Hepatocyte (in vitro differentiated cells): ENCODE measurements at regions not wholly inside any gene's neighbourhood (a gene's known extent, or its start where the extent isn't known, plus 50 kb on each side); places are given as distances from the start of the nearest gene placed in this dataset.

Experiments
- DNase-seq: peaks from one replicate; pipeline ENCODE4 v3.0.0-alpha.2; 2016; ENCODE audit warnings: low spot score
- H2AFZ ChIP-seq: fragments of 200-600 bp; sonication (generic); 2 replicates; pipeline ENCODE4 v1.6.0; 2016; ENCODE audit warnings: antibody characterized with exemption, mild to moderate bottlenecking
- H3K27ac ChIP-seq: fragments of 200-600 bp; sonication (generic); 2 replicates; pipeline ENCODE4 v1.5.1; 2016; ENCODE audit warnings: mild to moderate bottlenecking
- H3K27me3 ChIP-seq: fragments of 200-600 bp; sonication (generic); 2 replicates; pipeline ENCODE4 v1.6.1; 2016
- H3K36me3 ChIP-seq: fragments of 200-600 bp; sonication (generic); replicated peaks from 2 replicates; pipeline ENCODE4 v1.5.1; 2016; ENCODE audit warnings: low read depth; ENCODE audit not compliant: insufficient read depth
- H3K4me1 ChIP-seq: fragments of 200-600 bp; sonication (generic); 2 replicates; pipeline ENCODE4 v1.5.1; 2016; ENCODE audit warnings: mild to moderate bottlenecking, moderate library complexity; ENCODE audit not compliant: insufficient read depth
- H3K4me2 ChIP-seq: fragments of 200-600 bp; sonication (generic); 2 replicates; pipeline ENCODE4 v1.6.0; 2016
- H3K4me3 ChIP-seq: fragments of 200-600 bp; sonication (generic); 2 replicates; pipeline ENCODE4 v1.5.1; 2016; ENCODE audit warnings: mild to moderate bottlenecking
- H3K79me2 ChIP-seq: fragments of 200-600 bp; sonication (generic); 2 replicates; pipeline ENCODE4 v1.6.0; 2017; ENCODE audit warnings: mild to moderate bottlenecking
- H3K9me2 ChIP-seq: fragments of 200-600 bp; sonication (generic); replicated peaks from 2 replicates; pipeline ENCODE4 v1.6.0; 2017; ENCODE audit warnings: mild to moderate bottlenecking; ENCODE audit not compliant: insufficient read depth
- H3K9me3 ChIP-seq: fragments of 200-600 bp; sonication (generic); 2 replicates; pipeline ENCODE4 v1.5.1; 2016; ENCODE audit warnings: low read depth, mild to moderate bottlenecking
- H4K20me1 ChIP-seq: fragments of 200-600 bp; sonication (generic); 2 replicates; pipeline ENCODE4 v1.6.0; 2016; ENCODE audit warnings: mild to moderate bottlenecking; ENCODE audit not compliant: insufficient read depth, poor library complexity, severe bottlenecking
- EZH2 ChIP-seq: fragments of 200-600 bp; sonication (generic); IDR thresholded peaks from 2 replicates; pipeline ENCODE4 v1.6.1; 2016; ENCODE audit warnings: antibody characterized with exemption, mild to moderate bottlenecking, borderline replicate concordance
- EZH2phosphoT487 ChIP-seq: fragments of 200-600 bp; sonication (generic); IDR thresholded peaks from one replicate; pipeline ENCODE4 v1.6.1; 2018; ENCODE audit warnings: antibody characterized with exemption, mild to moderate bottlenecking, low read depth, moderate library complexity; ENCODE audit not compliant: unreplicated experiment, severe bottlenecking
- WGBS: methylation state at CpG from one replicate; pipeline ENCODE4 v1.1.6; 2016; ENCODE audit warnings: low lambda C conversion rate; ENCODE audit errors: missing lambda C conversion rate; 5-methylcytosine and 5-hydroxymethylcytosine counted together
- TF ChIP-seq, protein P1 (sequence below): fragments of 200-600 bp; sonication (generic); IDR thresholded peaks from 2 replicates; pipeline ENCODE4 v1.5.1; 2016; ENCODE audit warnings: antibody characterized with exemption, mild to moderate bottlenecking; ENCODE audit not compliant: poor library complexity

DNA sequence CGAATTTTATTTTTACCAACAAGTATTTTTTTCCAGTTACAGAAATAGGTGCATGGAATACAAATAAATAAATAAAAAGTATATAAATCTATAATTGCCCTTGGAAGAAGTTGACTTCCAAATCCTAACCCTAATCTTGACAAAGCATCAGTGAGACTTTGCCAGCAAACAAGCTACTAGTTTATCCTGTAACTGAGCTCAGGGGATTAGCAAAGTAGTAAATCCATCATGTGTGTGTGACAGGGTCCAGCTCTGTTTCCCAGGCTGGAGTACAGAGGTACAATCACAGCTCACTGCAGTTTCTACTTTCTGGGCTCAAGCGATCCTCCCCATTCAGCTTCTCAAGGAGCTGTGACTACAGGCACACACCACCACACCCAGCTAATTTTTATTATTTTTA lies 948.0 kb upstream of the CNTNAP5 start:
- no peaks in the 10 kb centered on the region for H3K9me2 ChIP-seq

DNA sequence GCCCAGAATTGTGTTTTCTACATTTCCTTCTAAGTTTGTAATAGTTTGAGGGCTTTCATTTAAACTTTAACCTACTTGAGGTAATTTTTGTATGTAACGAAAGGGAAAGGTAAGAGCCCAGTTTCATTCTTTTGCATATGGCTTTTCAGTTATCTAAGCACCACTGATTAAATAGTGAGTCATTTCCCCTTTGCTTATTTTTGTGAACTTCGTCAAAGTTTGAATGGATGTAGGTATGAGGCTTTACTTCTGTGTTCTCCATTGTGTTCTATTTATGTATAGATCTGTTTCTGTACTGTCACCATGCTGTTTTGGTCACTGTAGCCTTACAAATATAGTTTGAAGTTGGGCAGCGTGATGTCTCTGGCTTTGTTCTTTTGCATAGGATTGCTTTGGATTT lies 944.8 kb upstream of the CNTNAP5 start:
- TF ChIP-seq EZH2phosphoT487 = no peak
- TF ChIP-seq, protein P1, sequence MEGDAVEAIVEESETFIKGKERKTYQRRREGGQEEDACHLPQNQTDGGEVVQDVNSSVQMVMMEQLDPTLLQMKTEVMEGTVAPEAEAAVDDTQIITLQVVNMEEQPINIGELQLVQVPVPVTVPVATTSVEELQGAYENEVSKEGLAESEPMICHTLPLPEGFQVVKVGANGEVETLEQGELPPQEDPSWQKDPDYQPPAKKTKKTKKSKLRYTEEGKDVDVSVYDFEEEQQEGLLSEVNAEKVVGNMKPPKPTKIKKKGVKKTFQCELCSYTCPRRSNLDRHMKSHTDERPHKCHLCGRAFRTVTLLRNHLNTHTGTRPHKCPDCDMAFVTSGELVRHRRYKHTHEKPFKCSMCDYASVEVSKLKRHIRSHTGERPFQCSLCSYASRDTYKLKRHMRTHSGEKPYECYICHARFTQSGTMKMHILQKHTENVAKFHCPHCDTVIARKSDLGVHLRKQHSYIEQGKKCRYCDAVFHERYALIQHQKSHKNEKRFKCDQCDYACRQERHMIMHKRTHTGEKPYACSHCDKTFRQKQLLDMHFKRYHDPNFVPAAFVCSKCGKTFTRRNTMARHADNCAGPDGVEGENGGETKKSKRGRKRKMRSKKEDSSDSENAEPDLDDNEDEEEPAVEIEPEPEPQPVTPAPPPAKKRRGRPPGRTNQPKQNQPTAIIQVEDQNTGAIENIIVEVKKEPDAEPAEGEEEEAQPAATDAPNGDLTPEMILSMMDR = no peak
- no peak for TF ChIP-seq EZH2
- Histone ChIP-seq H3K4me2 (no peak overlapping the region), H2AFZ (no peak overlapping the region), H3K27ac (no peak overlapping the region), H3K4me3 (no peak overlapping the region), H3K27me3 (no peaks in the 10 kb centered on the region), H3K9me3 (no peaks in the 10 kb centered on the region), H3K79me2 (no peaks in the 10 kb centered on the region), H3K4me1 (no peaks in the 10 kb centered on the region), H4K20me1 (no peaks in the 10 kb centered on the region), H3K36me3 (no peaks in the 10 kb centered on the region), H3K9me2 (no peaks in the 10 kb centered on the region)
- WGBS = 42% methylated on average over 3 of the region's 3 CpGs
- no peak for DNase-seq

More for the DNA sequence above, 948.0 kb upstream of the CNTNAP5 start:
- Histone ChIP-seq H3K27ac (no peak overlapping the region), H3K4me1 (no peaks in the 10 kb centered on the region), H4K20me1 (no peaks in the 10 kb centered on the region), H3K9me3 (no peaks in the 10 kb centered on the region), H3K36me3 (no peaks in the 10 kb centered on the region), H3K27me3 (no peaks in the 10 kb centered on the region), H3K4me3 (no peak overlapping the region), H3K79me2 (no peaks in the 10 kb centered on the region), H3K4me2 (no peak overlapping the region), H2AFZ (no peak overlapping the region)
- TF ChIP-seq EZH2 = no peak
- TF ChIP-seq, protein P1 = no peak
- TF ChIP-seq EZH2phosphoT487 = no peak
- no peak for DNase-seq
- WGBS = 51% methylated on average over 2 of the region's 2 CpGs

DNA sequence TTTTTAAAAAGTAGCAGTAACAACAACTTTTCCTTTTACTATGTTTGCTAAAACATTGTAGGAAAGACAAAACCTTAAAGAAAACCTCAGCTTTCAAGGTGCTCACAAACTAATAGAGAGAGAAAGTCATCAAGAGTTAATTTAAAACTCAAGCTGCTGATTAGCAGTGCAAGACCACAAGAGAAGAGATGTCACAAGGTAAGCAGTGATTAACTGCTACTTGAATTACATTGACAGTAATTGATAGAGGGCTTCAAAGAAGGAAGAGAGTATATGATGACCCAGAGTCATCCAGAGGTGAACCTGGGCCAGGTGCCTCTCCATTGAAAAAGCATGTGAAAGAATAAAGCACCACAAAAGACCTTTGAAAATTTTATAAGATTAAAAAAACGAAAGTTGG lies 939.6 kb upstream of the CNTNAP5 start:
- Histone ChIP-seq H3K9me2 (no peaks in the 10 kb centered on the region), H3K27ac (no peak overlapping the region), H3K4me1 (no peaks in the 10 kb centered on the region), H3K36me3 (no peaks in the 10 kb centered on the region), H2AFZ (no peak overlapping the region), H3K79me2 (no peaks in the 10 kb centered on the region), H4K20me1 (no peaks in the 10 kb centered on the region), H3K4me2 (no peak overlapping the region), H3K9me3 (no peaks in the 10 kb centered on the region), H3K27me3 (no peaks in the 10 kb centered on the region), H3K4me3 (no peak overlapping the region)
- TF ChIP-seq, protein P1 = no peak
- TF ChIP-seq EZH2 (no peak), EZH2phosphoT487 (no peak)
- WGBS = 70% methylated on average over 1 of the region's 1 CpG
- DNase-seq = no peak
